Lower lobe of right lung (tissue), 2 donors: ENCODE measurements at regions not wholly inside any gene's neighbourhood (a gene's known extent, or its start where the extent isn't known, plus 50 kb on each side); places are given as distances from the start of the nearest gene placed in this dataset.
A peak's percentile ranks its signal among the peaks of the same experiment; 100 is the strongest.

Source experiments
- ATAC-seq, 2 donors: fragments of 200-7000 bp; cut with Tn5 transposase; one replicate each; pipeline ENCODE4 v1.9.1; 2020 to 2022; ENCODE audit warnings: mild to moderate bottlenecking in 2 of 2, moderate library complexity in 2 of 2
- DNase-seq: peaks from one replicate; pipeline ENCODE4 v3.0.0-alpha.2; 2020
- H3K27ac ChIP-seq: fragments of 200-600 bp; one replicate; pipeline ENCODE4 v1.8.0; 2022
- H3K27me3 ChIP-seq: fragments of 200-600 bp; one replicate; pipeline ENCODE4 v1.8.0; 2022; ENCODE audit warnings: low read depth
- H3K36me3 ChIP-seq: fragments of 200-600 bp; one replicate; pipeline ENCODE4 v1.8.0; 2022; ENCODE audit warnings: mild to moderate bottlenecking
- H3K4me1 ChIP-seq: fragments of 200-600 bp; one replicate; pipeline ENCODE4 v1.8.0; 2022
- H3K4me3 ChIP-seq: fragments of 200-600 bp; one replicate; pipeline ENCODE4 v1.8.0; 2022; ENCODE audit warnings: mild to moderate bottlenecking
- H3K9me3 ChIP-seq: fragments of 200-600 bp; one replicate; pipeline ENCODE4 v1.8.0; 2022
- CTCF ChIP-seq: fragments of 200-600 bp; IDR thresholded peaks from one replicate; pipeline ENCODE4 v1.8.0; 2022; ENCODE audit warnings: antibody characterized with exemption, mild to moderate bottlenecking
- intact Hi-C: fragments of 100-400 bp; cut with DNase I; formaldehyde crosslinking; loops from one replicate; pipeline ENCODE4 v1.11.0; 2022
- donor health status: DM: no; HTN: yes; CAD: no; lungs with severe emphysema.

GRCh38 chr6:170181338-170181690, 109.6 kb downstream of the DLL1 start:
- Histone ChIP-seq H3K9me3 (no peaks in the 10 kb centered on the region), H3K4me1 (peaks cover 10% of the 10 kb centered on the region), H3K27me3 (no peaks in the 10 kb centered on the region), H3K36me3 (no peaks in the 10 kb centered on the region), H3K4me3 (no peak overlapping the region), H3K27ac (no peak overlapping the region)
- no peak for TF ChIP-seq CTCF
- DNase-seq (no peak), ATAC-seq (no peak)
- intact Hi-C loops, result no loop called here

GRCh38 chr6:170180671-170181337, 110.1 kb downstream of the DLL1 start:
- no peak for DNase-seq
- no peak overlapping the region for H3K27ac ChIP-seq
- intact Hi-C loops, result no loop called here
- no peaks in the 10 kb centered on the region for H3K9me3 ChIP-seq
- H3K27me3 ChIP-seq, result no peaks in the 10 kb centered on the region
- H3K36me3 ChIP-seq, result no peaks in the 10 kb centered on the region
- peaks cover 7% of the 10 kb centered on the region for H3K4me1 ChIP-seq
- no peak overlapping the region for H3K4me3 ChIP-seq
- no peak for TF ChIP-seq CTCF
- ATAC-seq, result no peak

GRCh38 chr6:170179616-170180324, 111.1 kb downstream of the DLL1 start:
- DNase-seq, result no peak
- H3K27ac ChIP-seq, result no peak overlapping the region
- TF ChIP-seq CTCF, result no peak
- intact Hi-C loops, result no loop called here
- H3K36me3 ChIP-seq, result no peaks in the 10 kb centered on the region
- no peak for ATAC-seq
- H3K4me1 ChIP-seq, result peaks cover 6% of the 10 kb centered on the region
- H3K4me3 ChIP-seq, result no peak overlapping the region
- H3K9me3 ChIP-seq, result no peaks in the 10 kb centered on the region
- H3K27me3 ChIP-seq, result no peaks in the 10 kb centered on the region

GRCh38 chr6:170178561-170179477, 112.1 kb downstream of the DLL1 start:
- TF ChIP-seq CTCF, result no peak
- Histone ChIP-seq H3K9me3 (no peaks in the 10 kb centered on the region), H3K4me3 (no peak overlapping the region), H3K27ac (no peak overlapping the region), H3K27me3 (no peaks in the 10 kb centered on the region), H3K4me1 (peaks cover 6% of the 10 kb centered on the region), H3K36me3 (no peaks in the 10 kb centered on the region)
- ATAC-seq (peak; percentile 39 to 71), DNase-seq (peak; percentile 59)
- intact Hi-C loops, result no loop called here

GRCh38 chr6:170177772-170178560, 112.9 kb downstream of the DLL1 start:
- Histone ChIP-seq H3K36me3 (no peaks in the 10 kb centered on the region), H3K4me3 (no peak overlapping the region), H3K27ac (no peak overlapping the region), H3K27me3 (no peaks in the 10 kb centered on the region), H3K9me3 (no peaks in the 10 kb centered on the region), H3K4me1 (peaks cover 6% of the 10 kb centered on the region)
- ATAC-seq, result no peak
- intact Hi-C loops, result no loop called here
- DNase-seq, result peak; percentile 42
- no peak for TF ChIP-seq CTCF
